ENCODE measurements at regions not wholly inside any gene's neighbourhood (a gene's known extent, or its start where the extent isn't known, plus 50 kb on each side); places are given as distances from the start of the nearest gene placed in this dataset.
A peak's percentile ranks its signal among the peaks of the same experiment; 100 is the strongest.

GRCh38 chr5:39829441-39829840 lies 404.7 kb upstream of the DAB2 start:
- no peak for ATAC-seq
- DNase-seq (ENCODE audit: low spot score), result no peak
- intact Hi-C loops (cut with DNase I), result no loop called here

- ATAC-seq (no peak), DNase-seq (ENCODE audit: low spot score) (no peak)
- intact Hi-C loops (cut with DNase I), result no loop called here
Measured at GRCh38 chr5:39826051-39826450, 401.3 kb upstream of the DAB2 start.

GRCh38 chr5:39825301-39825700 lies 400.5 kb upstream of the DAB2 start:
- intact Hi-C loops (cut with DNase I), result no loop called here
- DNase-seq (ENCODE audit: low spot score) (no peak), ATAC-seq (no peak)

DNA sequence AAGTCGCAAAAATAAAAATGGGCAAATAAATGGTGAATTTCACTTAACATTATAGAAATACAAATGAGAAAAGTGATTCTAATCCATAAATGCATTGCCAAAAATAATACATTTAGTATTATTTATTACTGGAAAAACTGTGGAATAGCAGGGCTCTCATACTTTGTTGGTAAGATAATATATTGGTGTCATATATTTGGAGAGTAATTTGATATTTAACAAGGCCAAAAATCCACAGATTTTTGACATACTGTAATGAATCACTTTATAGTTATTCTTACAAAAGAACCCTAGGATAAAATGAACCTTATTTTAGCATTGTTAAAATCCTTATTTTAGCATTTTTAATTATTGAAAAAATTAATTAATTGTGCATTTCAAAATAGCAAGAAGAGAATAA lies 397.2 kb upstream of the DAB2 start:
- intact Hi-C loops (cut with DNase I), result no loop called here
- ATAC-seq (no peak), DNase-seq (ENCODE audit: low spot score) (no peak)

DNA sequence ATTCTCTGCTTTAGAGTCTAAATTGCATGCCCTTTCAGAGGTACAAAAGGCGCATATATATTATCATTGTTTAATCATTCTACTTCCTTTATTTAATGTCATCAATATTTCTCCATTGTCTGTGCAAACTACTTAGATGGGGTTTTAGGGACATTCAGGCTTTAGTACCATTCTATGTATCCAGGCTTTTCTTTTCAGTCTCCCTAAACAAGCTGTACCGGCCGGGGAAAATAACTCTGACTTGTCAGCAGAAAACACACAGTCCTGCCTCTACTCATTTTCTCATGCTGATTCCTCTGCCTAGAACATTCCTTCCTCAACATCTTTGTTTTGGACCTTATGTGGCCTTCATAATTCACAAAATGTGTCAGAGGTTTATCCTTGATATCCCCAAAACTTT lies 392.1 kb upstream of the DAB2 start:
- intact Hi-C loops (cut with DNase I), result no loop called here
- ATAC-seq, result no peak
- no peak for DNase-seq (ENCODE audit: low spot score)

DNA sequence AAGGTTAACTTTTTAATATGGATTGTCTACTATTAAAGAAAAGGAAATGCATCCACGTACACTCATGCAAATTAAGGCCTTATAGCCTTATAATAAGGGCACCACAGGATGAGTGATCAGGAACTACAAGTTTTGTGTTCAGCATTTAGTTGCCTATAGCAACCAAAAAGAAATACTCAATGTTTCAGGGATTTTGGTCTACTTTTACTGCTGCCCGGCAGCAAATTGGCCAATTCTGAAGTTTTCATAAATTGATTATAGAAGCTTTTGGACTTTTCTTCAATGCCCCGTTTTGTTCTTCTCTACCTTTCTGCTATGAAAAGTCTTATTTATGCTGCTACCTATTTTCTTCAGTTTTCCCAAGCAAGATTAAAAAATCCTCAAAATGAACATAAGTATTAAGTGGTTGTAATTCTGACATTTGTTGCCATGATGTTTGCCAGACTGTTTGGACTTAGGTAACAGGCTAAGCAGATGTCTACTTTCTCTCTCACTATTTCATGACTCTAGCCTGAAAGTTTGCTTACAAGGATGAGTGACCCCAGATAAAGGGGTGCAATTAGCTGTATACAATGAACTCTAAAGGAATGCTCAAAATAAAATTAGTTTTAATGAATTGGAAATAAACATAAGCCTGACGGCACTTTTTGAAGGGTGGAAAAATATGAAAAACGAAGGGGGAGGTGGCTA lies 391.5 kb upstream of the DAB2 start:
- ATAC-seq (no peak), DNase-seq (ENCODE audit: low spot score) (no peak)
- intact Hi-C loops (cut with DNase I), result no loop called here

DNA sequence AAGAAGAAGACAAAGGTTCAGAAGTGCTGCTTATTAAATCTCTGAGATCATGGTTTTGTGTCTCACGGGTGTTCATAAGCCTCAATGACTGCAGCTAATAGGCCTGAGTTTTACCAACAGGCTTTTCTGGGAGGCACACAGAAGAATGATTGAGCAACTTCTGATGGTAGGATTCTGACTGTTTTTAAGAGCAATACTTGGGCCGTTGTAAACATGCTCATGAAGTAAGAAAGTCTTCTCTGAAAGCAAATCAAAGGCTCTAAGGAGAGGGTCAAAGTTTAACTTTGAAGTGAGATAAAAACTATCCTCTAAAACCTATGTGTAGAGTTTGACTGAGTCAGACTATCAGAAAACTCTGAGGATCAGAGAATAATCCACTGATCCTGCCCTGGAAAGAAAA lies 390.9 kb upstream of the DAB2 start:
- no peak for DNase-seq (ENCODE audit: low spot score)
- intact Hi-C loops (cut with DNase I), result no loop called here
- peak; percentile 75 for ATAC-seq

DNA sequence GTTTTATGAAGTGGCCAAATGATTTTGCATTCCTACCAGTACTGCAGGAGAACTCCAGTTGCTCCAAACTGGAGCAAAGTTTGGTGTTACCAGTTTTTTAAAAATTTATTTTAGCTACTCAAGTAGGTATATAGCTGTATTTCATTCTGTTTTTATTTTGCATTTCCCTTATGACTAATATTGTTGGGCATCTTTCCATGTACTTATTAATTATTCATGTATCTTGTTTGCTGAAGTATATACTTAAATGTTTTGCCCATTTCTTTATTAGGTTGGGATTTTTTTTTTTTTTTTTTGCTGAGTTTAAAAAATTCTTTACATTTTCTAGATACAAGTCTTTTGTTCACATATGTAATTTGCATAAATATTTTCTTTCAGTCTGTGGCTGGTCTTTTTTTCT lies 386.6 kb upstream of the DAB2 start:
- intact Hi-C loops (cut with DNase I), result no loop called here
- no peak for ATAC-seq
- no peak for DNase-seq (ENCODE audit: low spot score)

DNA sequence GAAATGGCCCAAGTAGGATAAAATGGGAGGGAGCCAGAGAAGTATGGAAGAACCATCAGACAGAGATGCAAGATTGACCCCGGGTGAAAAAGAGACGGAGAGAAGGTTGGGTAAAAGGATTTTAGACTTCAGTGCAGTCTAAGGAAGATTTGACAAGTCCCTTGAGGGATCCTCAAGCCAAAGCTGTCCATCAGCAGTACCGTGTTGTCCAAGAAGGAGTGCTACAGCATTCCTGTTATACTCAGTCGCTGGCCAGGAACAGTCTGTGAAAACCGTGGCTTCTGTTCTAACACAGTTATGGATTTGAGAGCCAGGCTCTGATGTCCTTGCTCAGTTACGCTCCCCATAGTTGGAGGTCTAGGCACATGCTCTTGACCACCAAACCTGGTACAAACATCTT lies 383.9 kb upstream of the DAB2 start:
- no peak for DNase-seq (ENCODE audit: low spot score)

DNA sequence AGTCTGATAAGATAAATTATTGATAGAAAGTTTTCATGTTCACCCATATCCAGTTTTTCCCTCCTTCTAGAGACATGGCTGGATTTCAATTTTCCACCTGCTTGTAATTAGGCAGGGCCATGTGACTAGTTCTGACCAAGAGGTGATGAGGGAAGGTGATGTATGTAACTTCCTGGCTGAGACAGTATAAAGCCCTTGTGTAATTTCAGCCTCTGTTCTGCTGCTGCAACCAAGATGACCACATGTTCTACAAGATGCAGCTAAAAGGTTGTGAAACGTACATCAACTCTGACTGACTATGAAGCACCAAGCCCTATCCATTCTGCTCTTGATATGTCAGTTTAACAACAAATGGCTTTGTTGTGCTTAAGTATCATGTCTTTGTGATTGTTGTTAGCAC lies 376.5 kb upstream of the DAB2 start:
- intact Hi-C loops (cut with DNase I), result no loop called here
- DNase-seq (ENCODE audit: low spot score) (no peak), ATAC-seq (no peak)

More for the DNA sequence above, 383.9 kb upstream of the DAB2 start:
- no peak for ATAC-seq
- intact Hi-C loops (cut with DNase I), result no loop called here

GRCh38 chr5:39800042-39800601 lies 375.3 kb upstream of the DAB2 start:
- ATAC-seq, result no peak
- intact Hi-C loops (cut with DNase I), result no loop called here
- DNase-seq (ENCODE audit: low spot score), result no peak

DNA sequence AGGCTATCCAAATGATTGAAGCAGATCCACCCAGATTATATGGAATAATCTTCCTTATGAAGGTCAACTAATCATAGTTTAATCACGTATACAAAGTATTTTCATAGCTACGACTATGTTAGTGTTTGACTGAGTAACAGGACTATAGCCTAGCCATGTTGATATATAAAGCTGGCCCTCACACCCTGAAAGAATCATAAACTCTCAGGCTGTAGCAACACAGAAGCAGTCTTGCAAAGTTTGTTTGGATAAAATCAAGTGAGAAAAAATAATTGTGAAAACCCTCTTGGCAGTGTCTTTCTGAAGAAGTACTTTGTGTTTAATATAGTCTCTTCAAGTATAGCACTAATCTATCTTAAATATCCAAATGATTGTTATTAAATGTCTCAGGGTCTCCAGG lies 374.5 kb upstream of the DAB2 start:
- no peak for ATAC-seq
- DNase-seq (ENCODE audit: low spot score), result no peak
- intact Hi-C loops (cut with DNase I), result no loop called here

DNA sequence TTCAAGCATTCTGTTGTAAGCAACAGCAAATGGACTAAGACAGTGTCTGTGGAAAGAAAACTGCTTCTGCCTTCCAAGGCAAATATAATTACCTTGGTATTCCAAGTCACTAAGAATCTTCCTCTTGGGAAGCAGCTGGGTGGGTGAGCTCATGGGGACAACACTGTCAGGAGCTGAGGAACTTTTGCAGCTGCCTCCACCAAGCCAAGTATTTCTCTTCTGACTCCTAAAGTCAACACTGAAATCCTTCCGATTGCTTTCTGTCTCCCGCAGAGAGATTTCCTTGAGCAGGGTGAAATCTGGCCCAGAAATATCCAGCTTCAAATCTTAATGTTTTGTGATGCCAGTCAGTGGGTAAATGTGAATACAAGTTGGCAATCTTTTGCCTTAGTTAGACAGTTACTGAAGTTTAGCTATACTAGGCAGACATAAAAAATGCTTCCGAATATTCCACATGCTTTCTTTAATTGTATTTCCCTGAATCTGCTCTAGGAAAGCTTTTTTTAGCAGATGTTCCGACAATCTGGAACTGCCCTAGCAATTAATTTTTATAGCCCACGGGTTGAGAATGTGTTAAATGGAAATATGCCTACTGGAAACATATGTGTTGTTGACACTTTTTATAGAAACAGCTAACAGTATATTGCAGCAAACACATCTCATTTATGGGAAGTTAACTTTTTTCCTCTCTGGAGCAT lies 369.9 kb upstream of the DAB2 start:
- peak; percentile 84 for ATAC-seq
- intact Hi-C loops (cut with DNase I), result no loop called here
- no peak for DNase-seq (ENCODE audit: low spot score)

- DNase-seq (ENCODE audit: low spot score) (no peak), ATAC-seq (no peak)
- intact Hi-C loops (cut with DNase I), result no loop called here
Measured at GRCh38 chr5:39785410-39785809, 360.6 kb upstream of the DAB2 start.

- peak; percentile 32 for ATAC-seq
- no peak for DNase-seq (ENCODE audit: low spot score)
- intact Hi-C loops (cut with DNase I), result no loop called here
Measured at GRCh38 chr5:39783756-39784421, 359.1 kb upstream of the DAB2 start.

DNA sequence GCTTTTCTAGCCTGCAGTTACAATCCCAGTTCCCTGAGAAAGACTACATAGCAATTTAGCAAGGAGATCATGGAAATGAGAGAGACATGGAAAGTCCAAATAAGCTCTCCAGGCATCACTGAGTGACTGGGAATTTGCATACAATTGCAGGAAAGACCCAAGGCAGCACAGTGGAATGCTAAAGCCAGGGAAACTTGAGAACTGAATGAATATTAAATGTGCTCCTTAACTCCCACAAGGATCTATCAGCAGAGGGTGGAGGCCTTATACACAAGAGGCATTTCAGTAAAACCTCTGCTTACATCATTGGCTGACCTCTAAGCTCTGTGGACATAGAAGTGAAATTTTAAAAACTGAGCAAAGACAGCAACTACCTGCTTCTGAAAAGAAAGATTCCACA lies 355.6 kb upstream of the DAB2 start:
- no peak for ATAC-seq
- intact Hi-C loops (cut with DNase I), result no loop called here
- no peak for DNase-seq (ENCODE audit: low spot score)

- intact Hi-C loops (cut with DNase I), result no loop called here
- DNase-seq (ENCODE audit: low spot score), result no peak
- ATAC-seq, result no peak
Measured at GRCh38 chr5:39779831-39780230, 355.1 kb upstream of the DAB2 start.

DNA sequence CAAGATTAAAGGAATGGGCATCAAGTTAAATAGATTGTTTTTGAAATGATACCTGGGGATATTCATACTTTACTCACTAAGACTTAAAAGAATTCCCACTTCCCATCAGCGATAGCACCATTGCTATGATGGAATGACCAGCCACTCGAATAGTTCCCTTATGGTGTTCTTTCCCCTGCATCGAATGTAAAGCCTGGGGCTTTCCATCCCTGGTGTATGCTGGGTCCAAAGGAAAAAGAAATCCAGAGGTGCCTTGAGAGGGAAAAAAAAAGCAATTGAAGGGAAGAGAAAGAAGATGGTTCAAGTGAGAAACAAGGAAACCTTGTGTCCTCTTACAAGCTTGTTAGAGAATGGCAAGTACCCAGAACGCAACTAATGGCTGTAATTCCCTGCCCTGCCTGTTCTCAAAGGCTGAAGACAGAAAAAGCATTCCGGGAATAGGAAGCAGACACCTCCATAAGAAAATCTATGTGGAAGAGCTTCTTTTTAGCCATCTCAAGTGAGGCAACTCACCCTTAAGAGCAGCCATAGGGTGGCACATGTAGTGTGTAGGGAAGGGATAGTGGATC lies 351.1 kb upstream of the DAB2 start:
- intact Hi-C loops (cut with DNase I), result no loop called here
- ATAC-seq (no peak), DNase-seq (ENCODE audit: low spot score) (no peak)

DNA sequence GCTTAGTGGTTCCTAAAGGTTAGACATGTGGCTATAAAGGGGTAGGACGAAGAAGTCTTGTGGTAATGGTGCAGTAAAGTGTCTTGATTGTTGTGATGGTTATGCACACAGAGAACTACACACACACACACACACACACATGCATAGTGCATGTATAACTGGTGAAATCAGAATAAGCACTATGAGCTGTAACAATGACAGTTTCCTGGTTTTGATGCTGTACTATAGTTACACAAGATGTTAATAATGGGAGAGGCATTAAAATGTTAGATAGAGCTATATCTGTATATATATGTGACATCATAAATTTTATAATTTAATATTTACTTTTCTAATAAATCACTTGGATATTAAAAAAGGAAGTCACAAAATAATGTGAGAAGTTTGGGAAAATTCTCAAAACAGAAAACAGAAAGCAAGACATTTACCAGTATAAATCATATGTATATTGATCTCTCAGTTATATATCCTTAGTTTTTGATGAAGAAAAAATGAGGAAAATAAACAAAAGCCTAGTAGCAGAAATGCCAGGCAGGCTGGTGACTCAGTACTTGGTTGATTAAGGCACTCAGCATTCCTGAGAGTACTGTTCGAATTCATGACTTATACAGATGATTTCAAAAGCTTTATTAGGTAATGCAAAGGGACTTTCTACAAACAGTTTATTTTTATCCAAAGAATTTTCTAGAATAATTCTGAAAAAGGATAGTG lies 350.5 kb upstream of the DAB2 start:
- no peak for DNase-seq (ENCODE audit: low spot score)
- intact Hi-C loops (cut with DNase I), result no loop called here
- ATAC-seq, result no peak
